ENCODE measurements at regions not wholly inside any gene's neighbourhood (a gene's known extent, or its start where the extent isn't known, plus 50 kb on each side); places are given as distances from the start of the nearest gene placed in this dataset.

GRCh38 chr2:160658851-160659250 lies 165.2 kb upstream of the RBMS1 start:
- TF ChIP-seq ATF1 (CRISPR knock-in tag; IDR thresholded peaks at IDR 0.05), result no peak
- TF ChIP-seq CREM (CRISPR knock-in tag; IDR thresholded peaks at IDR 0.05), result no peak
- no peak for TF ChIP-seq CTCF (IDR thresholded peaks at IDR 0.05)
- no peak for TF ChIP-seq ZNF232 (CRISPR knock-in tag; IDR thresholded peaks at IDR 0.05)
- TF ChIP-seq MXD4 (CRISPR knock-in tag; IDR thresholded peaks at IDR 0.05; ENCODE audit: borderline replicate concordance), result no peak
